HG02885 (cell line): ENCODE measurements at regions not wholly inside any gene's neighbourhood (a gene's known extent, or its start where the extent isn't known, plus 50 kb on each side); places are given as distances from the start of the nearest gene placed in this dataset.

Experiments
- ATAC-seq: cut with Tn5 transposase; IDR thresholded peaks from one replicate; pipeline ENCODE4 v1.9.1; 2021; ENCODE audit warnings: mild to moderate bottlenecking; ENCODE audit not compliant: unreplicated experiment, poor library complexity

DNA sequence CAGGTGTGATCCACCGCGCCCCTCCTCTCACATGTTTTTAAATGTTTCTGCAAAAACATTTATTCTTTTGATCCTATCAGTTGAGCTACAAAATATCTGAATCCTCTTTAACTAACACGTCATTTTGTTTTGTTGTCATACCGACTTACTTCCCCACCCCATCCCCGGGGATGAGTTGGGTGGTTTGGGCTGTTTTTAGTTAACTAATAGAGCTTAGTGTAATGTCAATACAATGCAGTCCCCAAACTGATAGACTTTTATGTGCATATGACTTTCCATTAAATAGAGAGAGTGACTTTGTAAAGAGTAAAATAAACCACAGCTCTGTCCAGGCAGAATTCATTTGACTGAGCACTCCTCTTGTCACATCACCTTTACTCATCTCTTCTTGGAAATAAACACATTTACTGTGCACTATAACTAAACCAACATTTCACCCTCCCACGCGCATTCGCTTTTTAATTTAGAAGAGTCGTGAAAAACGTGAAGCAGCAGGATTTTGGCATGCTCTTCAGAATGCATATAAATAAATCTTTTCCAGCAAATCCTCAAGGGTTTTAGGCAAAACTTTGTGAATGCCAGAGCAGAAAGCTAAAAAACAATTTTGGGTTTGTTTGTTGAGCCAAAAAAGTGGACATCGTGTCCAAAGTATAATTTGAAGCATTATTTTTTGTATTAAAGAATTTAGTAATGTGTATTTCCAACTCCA, 187.4 kb upstream of the MGMT start:
- no peak for ATAC-seq

- ATAC-seq: no peak
These were observed 186.9 kb upstream of the MGMT start for GRCh38 chr10:129280155-129280502.

DNA sequence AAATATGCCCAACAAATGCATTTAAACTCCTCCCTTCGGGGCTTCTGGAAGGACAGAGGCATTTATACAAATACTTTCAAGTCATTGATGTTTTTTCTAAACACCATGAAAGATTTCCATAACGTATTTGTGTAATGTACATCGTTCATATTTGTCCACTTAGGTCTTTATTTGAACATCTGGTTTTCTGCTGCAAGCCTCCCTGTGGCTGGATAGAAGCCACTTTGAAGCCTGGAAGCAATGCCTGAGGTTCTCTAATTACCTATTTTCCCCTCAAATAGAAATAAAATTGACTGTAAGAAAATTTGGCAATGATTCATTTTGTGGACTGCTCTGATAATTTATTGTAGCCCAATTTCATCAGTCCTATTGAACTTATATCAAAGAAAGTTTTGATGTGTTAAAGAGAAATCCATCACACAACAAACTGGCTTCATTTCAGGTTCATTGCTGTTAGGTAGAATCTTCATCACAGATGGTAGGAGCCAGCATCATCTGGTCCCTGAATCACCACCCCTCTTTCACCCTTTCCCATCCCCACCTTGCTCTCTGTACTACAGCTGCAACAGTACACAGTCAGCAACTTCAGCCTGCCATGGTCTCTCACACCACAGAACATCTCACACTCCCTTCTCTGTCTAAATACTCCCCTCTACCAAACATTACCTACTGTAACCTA, 186.0 kb upstream of the MGMT start:
- no peak for ATAC-seq

DNA sequence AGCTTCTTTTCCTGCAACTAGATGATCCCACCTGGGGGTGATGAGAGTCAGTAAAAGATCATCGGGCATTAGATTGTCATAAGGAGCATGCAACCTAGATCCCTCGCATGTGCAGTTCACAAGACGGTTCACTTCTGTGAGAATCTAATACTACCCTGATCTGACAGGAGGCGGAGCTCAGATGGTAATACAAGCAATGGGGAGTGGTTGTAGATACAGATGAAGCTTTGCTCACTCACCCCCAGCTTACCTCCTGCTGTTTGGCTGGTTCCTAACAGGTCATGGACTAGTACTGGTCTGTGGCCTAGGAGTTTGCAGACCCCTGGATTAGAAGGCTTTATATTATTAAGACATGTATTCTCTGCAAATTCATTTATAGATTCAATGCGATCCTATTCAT, 181.6 kb upstream of the MGMT start:
- no peak for ATAC-seq

DNA sequence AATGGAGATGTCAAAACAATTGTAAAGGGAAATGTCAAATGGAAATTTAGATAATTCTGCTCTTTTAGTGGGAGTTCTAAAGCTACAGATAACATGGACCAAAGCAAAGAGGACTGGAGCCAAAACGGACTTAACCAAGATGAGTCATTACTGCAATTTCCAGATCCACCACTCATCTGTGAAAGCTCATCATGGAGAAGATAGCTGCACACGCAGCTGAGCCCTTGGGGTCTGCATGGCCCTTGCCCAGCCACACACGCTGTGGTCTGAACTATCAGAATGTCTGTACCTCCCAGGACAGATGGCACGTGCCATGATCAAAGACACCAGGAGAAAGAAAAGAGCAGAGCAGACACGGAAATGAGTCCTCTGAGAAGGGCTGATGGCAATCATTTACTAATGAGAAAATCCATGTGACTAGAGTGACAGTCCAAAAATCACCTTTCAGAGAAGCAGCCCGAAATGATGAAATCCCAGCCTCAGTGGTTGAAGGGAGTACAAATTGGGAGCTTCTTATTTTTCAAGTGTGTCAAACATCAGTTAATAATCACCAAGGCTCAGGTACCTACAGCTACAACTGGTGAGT, 177.9 kb upstream of the MGMT start:
- no peak for ATAC-seq

DNA sequence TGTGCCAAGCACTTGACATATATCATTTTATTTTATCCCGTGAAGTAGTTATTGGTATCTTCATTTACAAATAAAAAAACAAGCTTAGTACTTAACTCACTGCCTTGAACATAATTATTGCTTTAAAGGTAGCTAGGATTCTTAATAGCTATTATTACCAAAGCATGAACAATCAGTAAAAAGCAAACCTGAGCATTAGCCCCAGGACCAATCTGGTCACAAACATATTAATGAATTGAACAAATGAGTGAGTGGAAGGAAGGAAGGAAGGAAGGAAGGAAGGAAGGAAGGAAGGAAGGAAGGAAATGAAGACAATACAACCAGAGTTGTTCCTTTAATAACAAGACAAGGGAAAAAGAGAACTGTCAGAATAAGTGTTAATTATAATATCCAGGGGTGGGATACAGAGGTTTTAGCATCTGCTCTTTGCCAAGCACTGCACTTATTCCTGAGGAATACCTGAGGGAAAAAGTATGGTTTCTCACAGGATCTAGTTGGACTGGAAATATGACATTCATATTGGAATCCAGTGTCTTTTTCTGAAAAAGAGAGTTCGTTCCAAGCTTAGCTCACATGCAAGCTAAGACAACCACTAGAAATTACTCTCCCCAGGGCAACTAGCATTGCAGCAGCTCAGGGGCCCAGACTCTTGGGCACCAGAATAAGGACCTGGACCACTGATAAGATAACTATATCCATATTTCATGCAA, 172.9 kb upstream of the MGMT start:
- no peak for ATAC-seq

DNA sequence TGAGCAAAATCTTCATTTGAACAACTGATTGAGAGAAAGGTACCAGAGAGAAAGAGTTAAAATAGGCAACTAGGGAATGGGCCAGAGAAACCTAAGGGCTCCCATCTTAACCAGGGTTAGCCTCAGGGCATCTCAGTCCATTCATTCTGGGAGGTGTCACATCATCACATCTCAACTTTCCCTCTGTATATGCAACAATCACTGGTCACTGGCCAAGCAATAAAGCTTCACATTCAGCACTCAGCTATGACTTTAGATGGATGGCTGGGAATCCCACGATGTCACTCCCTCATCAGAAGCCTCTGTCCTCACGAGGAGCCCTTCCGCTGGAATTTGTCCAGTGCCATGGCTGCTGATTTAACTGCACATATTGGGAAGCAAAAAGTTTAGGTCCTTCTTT, 172.1 kb upstream of the MGMT start:
- ATAC-seq: no peak

- ATAC-seq: no peak
These were observed 162.0 kb upstream of the MGMT start for GRCh38 chr10:129305046-129305445.

DNA sequence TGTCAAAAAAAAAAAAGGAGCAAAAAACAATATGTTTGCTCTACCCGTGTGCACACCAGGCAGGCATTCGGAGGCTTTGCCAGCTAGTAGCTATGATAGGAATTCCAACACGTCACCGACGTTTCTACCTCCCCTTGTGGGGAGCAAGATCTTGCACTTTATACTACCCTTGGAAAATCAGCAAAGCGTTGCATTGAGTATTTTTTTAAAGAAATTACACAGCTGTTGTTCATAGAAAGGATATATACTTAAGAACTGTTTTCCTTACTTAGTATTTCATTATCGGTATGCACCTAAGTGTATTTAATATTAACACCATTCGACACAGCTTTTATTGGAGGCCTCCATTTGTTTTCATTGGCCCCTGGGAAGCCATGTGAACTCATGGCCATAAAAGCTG, 159.9 kb upstream of the MGMT start:
- ATAC-seq: no peak

DNA sequence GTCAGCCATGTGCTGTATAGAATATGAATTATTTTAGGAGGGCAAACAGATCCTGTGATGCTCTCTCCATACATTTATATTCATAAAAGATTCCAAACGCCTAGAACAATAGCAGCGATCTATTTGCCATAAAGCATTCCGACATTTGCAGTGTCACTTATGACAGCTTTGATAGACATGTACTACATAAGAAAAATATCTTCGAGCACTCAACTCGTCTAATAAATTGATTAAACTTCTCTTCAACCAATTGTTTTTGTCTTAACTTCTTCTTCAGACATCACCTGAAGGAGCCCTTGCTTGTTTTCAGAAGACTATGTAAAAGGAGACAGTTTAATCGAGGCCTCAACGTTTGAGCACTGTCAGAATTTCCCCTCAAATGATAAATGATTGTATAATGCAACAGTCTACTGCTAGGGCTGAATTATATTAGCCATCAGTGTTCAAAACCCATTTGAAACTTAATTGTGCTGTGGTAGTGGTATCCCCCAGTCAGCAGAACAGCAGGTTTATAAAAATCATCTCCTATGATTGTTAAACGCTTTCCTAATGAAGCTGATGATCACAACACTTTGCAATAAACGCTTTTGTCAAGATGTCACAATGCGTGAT, 158.0 kb upstream of the MGMT start:
- no peak for ATAC-seq

DNA sequence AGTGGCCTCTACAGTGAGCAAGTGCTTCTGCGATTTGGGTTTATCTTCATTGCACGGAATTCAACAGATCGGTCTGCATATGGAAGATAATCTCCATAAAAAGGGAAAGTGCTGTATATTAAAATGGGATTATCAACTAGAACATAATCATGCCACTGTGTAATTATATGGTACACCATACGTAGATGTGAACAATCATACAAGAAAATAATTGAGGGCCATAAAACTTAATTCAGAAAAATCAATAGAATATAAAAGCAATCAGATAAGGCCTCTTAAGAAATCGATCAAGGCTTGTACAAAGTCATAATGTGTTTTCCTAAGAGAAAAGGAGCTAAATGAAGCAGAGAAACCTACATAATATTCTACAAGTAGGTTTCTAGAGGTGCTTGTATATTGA, 157.5 kb upstream of the MGMT start:
- ATAC-seq: no peak

- no peak for ATAC-seq
These were observed 156.2 kb upstream of the MGMT start for GRCh38 chr10:129310881-129311280.

DNA sequence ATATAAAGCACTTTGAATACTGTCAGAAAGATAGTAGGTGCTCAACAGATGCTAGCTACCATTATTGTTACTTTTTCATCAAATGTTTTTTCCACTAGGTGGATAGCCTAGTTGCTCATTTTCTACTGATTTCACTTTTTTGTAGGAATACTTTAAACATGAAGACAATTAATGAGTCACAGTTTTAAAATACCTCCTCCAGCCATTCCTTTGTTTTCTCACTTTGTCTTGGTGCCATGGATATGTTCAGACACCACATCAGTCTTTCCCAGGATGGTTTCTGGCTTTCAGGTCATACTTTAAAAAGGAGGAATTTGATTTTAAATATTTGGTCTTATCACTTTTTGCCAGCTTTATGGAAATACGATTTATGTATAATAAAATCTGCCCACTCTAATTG, 147.1 kb upstream of the MGMT start:
- ATAC-seq: no peak

DNA sequence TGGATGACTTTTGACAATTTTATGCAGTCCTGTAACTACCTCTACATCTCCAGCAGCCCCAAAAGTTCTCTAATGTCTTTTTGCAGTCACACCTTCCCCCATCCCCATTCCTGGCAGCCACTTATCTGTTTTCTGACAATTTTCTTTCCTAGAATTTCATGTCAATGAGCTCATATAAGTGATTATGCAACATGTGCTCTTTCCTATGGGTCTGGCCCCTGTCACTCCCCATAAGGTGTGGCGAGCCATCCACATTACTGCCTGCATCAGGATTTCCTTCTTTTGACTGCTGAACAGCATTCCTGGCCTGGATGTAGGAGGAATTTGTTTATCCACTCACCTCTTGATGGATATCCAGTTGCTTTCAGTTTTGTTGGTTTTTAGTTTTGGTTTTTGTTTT, 146.7 kb upstream of the MGMT start:
- ATAC-seq: no peak

GRCh38 chr10:129321727-129322126, 145.3 kb upstream of the MGMT start:
- no peak for ATAC-seq

- no peak for ATAC-seq
These were observed 143.9 kb upstream of the MGMT start for GRCh38 chr10:129322933-129323820.

- ATAC-seq: no peak
These were observed 143.2 kb upstream of the MGMT start for GRCh38 chr10:129323879-129324278.

DNA sequence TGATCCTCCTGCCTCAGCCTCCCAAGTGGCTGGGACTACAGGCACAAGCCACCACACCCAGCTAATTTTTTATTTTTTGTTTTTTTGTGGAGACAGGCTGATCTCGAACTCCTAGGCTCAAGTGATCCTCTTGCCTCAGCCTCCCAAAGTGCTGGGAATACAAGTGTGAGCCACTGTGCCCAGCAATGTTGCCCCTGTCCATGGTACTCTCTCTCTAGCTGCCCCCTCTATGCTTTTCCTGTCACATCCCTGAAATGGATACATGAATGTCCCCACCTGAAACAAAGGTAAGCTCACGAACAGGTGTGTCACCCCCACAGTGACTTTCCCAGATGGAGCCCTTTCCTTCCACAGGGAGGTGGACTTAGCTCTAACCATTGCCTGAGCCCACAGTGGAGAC, 141.1 kb upstream of the MGMT start:
- ATAC-seq: no peak

DNA sequence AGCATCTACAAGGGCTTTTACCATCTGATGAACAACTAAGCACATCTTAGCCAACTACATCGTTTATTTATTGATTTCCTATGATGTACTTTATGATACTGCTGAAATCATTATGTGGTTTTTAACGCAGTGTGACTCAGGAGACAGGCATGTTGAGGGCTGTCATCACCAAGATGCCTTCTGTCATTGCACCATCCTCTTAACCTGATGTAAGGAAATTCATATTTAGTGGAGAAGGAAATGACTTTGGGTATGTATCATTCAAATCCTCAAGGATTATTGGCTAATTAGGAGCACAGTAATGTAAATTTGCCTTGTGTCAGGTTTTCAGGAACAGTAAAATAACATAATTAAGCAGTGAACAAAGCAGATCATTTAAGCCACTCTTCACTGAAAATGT, 138.5 kb upstream of the MGMT start:
- no peak for ATAC-seq
